LNCAP (cell line): ENCODE measurements at regions not wholly inside any gene's neighbourhood (a gene's known extent, or its start where the extent isn't known, plus 50 kb on each side); places are given as distances from the start of the nearest gene placed in this dataset.

Source experiments
- TF ChIP-seq, protein P1 (sequence below): fragments of 450-650 bp; IDR thresholded peaks from 2 replicates; pipeline ENCODE4 v1.5.1; 2017; ENCODE audit warnings: mild to moderate bottlenecking

DNA sequence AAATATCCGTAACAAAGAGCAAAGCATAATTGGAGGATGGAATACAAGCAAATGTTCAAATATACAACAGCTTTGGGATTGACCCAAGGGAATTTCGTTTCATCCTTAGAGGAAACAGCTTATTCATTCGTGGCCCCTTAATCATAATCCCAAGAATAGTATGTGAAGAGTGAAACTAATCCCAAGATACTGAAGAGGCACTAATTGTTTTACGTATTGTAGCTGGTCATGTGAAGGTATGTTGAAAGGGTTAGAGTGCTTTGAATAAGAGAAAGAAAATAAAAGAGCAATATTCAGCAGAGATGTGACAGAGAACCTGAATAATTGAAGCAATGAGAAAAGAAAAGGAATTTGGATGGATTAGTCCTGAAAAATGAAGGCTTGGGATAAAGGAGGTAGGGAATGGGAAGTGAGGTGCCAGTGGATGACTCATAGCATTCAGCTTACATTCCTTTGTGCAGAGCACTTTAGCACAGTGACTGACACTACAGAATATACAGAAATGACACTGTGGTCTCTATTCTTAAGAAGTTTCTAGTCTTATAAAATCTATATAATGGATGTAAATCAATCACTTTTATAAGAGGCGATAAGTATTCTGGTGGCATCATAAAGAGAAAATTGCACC, 221.9 kb downstream of the TLR4 start:
- TF ChIP-seq, protein P1, sequence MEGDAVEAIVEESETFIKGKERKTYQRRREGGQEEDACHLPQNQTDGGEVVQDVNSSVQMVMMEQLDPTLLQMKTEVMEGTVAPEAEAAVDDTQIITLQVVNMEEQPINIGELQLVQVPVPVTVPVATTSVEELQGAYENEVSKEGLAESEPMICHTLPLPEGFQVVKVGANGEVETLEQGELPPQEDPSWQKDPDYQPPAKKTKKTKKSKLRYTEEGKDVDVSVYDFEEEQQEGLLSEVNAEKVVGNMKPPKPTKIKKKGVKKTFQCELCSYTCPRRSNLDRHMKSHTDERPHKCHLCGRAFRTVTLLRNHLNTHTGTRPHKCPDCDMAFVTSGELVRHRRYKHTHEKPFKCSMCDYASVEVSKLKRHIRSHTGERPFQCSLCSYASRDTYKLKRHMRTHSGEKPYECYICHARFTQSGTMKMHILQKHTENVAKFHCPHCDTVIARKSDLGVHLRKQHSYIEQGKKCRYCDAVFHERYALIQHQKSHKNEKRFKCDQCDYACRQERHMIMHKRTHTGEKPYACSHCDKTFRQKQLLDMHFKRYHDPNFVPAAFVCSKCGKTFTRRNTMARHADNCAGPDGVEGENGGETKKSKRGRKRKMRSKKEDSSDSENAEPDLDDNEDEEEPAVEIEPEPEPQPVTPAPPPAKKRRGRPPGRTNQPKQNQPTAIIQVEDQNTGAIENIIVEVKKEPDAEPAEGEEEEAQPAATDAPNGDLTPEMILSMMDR: no peak

DNA sequence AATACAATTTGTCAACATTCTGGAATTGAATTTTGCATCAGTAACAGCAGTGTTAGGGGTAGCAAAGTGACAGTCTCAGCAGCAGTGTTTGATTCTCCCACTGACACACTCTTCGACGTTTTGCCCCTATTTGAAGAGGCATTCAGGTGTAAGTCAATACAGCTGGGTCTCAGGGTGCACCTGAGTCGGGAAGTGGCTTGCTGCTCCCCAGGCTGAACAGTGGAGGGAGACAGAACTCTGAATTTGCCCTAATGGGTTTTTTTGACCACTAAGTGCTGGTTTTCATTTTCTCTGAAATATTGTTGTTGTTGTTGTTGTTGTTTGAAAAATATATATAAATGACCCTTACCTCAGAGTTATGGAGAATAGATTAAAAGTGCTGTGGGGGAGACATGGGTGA, 223.2 kb downstream of the TLR4 start:
- TF ChIP-seq, protein P1: no peak

DNA sequence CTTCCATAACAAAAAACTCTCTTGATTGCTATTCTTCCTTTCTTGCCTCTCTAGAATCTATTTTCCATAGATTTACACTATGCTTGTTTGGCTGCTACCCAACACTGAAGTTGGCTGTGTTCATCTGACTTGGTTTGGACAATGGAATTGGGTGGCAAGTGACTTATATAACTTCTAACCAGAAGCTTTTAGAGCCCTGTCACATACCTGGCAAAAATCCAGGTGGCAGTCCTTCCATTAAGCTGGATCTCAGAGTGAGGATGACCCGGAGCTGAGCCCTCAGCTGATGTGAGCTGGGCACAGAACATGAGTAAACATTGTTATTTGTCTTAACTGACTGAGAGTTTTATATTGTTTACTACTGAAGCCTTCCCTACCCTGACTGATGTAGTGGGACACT, 225.7 kb downstream of the TLR4 start:
- TF ChIP-seq, protein P1: no peak

DNA sequence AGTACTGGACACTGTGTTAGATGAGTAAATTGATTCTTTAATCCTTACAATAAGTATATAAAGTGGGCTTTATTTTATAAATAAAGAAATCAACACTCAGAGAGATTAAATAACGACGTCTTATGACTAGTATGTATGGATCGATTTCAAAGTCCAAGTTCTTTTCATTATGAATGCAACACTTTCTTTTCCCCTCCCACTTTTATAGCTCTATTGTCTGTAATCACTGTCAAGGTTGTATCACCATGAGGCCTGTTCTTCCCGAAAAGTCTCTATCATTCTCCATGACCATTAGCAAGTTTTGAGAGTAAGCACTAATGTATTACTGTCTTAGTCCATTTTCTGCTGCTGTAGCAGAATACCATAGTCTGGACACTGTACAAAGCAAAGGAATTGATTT, 228.4 kb downstream of the TLR4 start:
- TF ChIP-seq, protein P1: no peak

DNA sequence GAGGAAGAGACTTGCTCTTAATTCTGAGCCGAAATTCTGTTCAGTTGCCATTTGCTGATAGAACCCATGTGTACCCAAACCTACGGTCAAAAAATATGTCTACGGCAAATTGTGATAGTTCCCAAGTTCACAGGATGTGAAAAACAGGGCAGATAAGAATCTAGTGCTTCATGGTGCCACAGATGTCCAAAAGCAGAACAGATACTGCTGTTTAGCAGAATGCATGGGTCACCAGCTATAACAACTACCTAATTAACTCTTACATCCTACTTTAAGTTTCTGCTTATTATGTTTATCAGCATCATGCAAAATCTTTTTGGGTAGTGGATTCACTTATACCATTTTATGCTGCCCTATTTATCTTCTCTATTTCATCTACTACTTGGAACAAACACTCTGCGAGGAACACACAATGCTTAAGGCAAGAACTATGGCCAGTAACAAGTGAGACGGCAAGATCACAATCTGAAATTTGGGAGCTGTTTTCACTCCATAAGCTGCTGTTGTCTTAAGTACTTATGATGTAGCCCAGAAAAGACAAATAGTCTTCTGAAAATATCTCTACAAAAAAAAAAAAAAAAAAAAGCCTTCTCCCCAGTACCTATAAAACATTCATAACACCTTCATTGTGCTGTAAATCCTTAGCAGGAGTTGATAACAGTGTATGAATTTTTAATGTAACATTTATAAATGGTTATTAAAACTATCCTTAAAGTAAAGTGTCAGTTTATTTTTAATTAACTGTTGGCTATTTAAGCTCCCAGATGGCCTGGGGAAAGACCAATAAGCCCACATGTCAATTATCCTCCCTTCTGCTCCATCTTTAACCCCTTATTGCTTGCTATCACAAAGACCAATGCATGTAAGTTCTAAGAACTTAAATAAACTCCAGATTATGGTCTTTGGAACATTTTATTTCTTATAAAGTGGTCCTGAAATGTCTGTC, 232.3 kb downstream of the TLR4 start:
- TF ChIP-seq, protein P1: no peak

DNA sequence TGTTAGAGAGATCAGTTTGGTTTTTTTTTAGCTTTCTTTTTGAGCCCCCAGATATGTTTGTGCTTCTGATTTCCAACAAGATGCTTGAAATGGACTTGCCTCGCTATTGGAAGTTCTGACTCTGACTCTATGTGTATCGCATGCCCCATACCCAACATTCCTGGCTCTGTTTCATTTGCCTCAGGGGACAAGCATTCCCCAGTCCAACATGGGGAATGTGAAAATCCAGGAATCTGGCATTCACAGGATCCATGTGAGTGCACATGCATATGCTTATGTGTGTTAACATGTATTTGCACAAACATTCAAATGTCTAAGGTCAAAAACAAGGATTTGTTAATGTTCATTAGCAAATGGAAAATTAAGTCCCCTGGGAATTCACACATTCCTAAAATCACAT, 233.9 kb downstream of the TLR4 start:
- TF ChIP-seq, protein P1: no peak

DNA sequence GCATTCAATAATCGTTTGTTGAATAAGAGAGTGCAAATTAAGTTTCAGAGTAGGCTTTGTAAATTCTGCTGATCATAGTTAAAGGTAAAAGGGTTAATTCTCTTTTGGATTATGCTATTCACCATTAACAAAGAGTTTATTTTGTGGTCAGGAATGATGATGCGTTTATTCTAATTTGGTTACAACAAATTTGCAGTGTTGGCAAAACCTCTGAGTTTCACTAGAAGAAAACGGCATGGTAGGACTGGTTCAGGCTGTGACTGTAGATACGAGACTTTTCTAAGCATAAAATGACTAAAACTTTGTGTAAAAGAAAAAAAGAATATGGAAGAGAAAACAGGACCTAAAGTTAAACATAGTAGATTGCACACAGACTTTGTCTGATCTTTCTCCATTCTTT, 234.7 kb downstream of the TLR4 start:
- TF ChIP-seq, protein P1: no peak
